ENCODE measurements at regions not wholly inside any gene's neighbourhood (a gene's known extent, or its start where the extent isn't known, plus 50 kb on each side); places are given as distances from the start of the nearest gene placed in this dataset.

DNA sequence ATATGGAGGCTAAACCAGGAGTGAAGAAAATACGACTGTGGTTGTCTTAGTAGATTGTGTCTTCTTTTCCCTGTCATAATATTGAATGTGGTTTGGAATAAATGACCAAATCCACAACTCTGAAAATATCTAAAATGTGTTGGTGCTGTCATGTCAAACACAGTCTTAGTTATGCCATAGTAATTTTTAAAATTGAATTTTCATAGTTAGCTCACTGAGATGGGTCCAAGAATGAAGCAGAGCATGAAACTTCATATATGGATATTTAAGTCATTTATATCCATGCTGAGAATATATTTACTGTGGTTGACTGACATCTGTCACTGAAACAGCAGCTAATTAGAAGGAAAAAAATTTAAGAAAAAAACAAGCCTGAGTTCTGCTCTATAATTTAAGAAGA lies 260.4 kb upstream of the ATP10B start:
- H3K36me3 ChIP-seq (ENCODE audit: insufficient read depth, low read length) = no peaks in the 10 kb centered on the region
- H3K4me3 ChIP-seq (ENCODE audit: low read length) = no peak overlapping the region
- DNase-seq = no peak
- H4K20me1 ChIP-seq (ENCODE audit: insufficient read depth, low read depth, low read length) = no peaks in the 10 kb centered on the region
- no peak overlapping the region for H3K27ac ChIP-seq (ENCODE audit: low read length)
- H3K9me2 ChIP-seq (replicated peaks; ENCODE audit: insufficient read depth, low read length) = no peaks in the 10 kb centered on the region
- H3K9ac ChIP-seq (ENCODE audit: low read length) = no peak overlapping the region
- no peak overlapping the region for H2AFZ ChIP-seq (ENCODE audit: low read length)
- H3K79me2 ChIP-seq (ENCODE audit: low read length) = no peaks in the 10 kb centered on the region
- no peaks in the 10 kb centered on the region for H3K9me3 ChIP-seq (ENCODE audit: low read length)
- no peaks in the 10 kb centered on the region for H3K27me3 ChIP-seq (ENCODE audit: low read length)
- H3K4me2 ChIP-seq (ENCODE audit: low read depth, low read length, poor library complexity, severe bottlenecking) = no peak overlapping the region
- H3K4me1 ChIP-seq (ENCODE audit: low read length) = no peaks in the 10 kb centered on the region

DNA sequence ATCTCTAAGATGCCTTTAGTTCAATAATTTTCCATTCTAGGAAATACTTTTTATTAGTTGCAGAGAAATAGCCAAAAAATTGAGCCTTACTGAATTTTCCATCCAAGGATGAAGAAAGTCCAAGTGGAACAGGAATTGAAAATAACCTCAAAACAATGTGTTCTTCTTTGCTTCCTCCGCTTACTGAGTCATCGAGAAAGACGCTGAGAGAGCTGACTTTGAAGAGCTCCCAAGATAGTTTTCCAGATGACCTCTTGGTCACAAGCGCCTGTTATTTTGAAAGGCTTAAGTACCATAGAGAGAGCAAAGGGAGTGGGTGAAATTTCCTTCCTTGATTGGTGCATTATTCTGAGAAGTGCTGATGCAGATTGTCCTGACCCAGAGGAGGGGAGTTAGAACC lies 253.5 kb upstream of the ATP10B start:
- Histone ChIP-seq H3K9me2 (replicated peaks; ENCODE audit: insufficient read depth, low read length) (no peaks in the 10 kb centered on the region), H3K4me2 (ENCODE audit: low read depth, low read length, poor library complexity, severe bottlenecking) (no peak overlapping the region), H3K9me3 (ENCODE audit: low read length) (no peaks in the 10 kb centered on the region), H3K4me1 (ENCODE audit: low read length) (no peaks in the 10 kb centered on the region), H3K4me3 (ENCODE audit: low read length) (no peak overlapping the region), H2AFZ (ENCODE audit: low read length) (no peak overlapping the region), H3K9ac (ENCODE audit: low read length) (no peak overlapping the region), H3K27ac (ENCODE audit: low read length) (no peak overlapping the region), H3K36me3 (ENCODE audit: insufficient read depth, low read length) (no peaks in the 10 kb centered on the region), H3K79me2 (ENCODE audit: low read length) (no peaks in the 10 kb centered on the region), H3K27me3 (ENCODE audit: low read length) (no peaks in the 10 kb centered on the region), H4K20me1 (ENCODE audit: insufficient read depth, low read depth, low read length) (no peaks in the 10 kb centered on the region)
- no peak for DNase-seq

DNA sequence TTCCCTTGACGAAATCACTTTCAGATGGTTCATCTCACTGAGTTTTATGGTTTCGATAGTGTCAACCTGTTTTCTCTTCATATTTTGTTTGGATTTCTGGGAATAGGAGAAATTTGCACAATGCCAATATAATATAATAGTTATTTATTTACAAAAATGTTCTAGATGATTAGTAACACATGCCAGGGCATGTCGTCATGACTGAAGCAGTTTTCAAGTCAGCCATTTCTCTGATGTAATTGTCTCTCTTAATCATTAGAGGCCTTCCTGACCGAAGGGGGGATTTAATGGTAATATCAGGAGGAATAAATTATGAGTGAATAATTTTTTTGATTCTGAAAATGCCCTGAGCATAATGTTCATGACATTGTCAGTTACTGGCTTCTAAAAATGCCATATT lies 246.5 kb upstream of the ATP10B start:
- Histone ChIP-seq H3K4me3 (ENCODE audit: low read length) (no peak overlapping the region), H3K36me3 (ENCODE audit: insufficient read depth, low read length) (no peaks in the 10 kb centered on the region), H2AFZ (ENCODE audit: low read length) (no peak overlapping the region), H3K27me3 (ENCODE audit: low read length) (no peaks in the 10 kb centered on the region), H3K27ac (ENCODE audit: low read length) (no peak overlapping the region), H3K4me2 (ENCODE audit: low read depth, low read length, poor library complexity, severe bottlenecking) (no peak overlapping the region), H3K9me3 (ENCODE audit: low read length) (no peaks in the 10 kb centered on the region), H3K9ac (ENCODE audit: low read length) (no peak overlapping the region), H3K79me2 (ENCODE audit: low read length) (no peaks in the 10 kb centered on the region), H3K4me1 (ENCODE audit: low read length) (no peaks in the 10 kb centered on the region), H4K20me1 (ENCODE audit: insufficient read depth, low read depth, low read length) (no peaks in the 10 kb centered on the region), H3K9me2 (replicated peaks; ENCODE audit: insufficient read depth, low read length) (no peaks in the 10 kb centered on the region)
- DNase-seq = no peak

DNA sequence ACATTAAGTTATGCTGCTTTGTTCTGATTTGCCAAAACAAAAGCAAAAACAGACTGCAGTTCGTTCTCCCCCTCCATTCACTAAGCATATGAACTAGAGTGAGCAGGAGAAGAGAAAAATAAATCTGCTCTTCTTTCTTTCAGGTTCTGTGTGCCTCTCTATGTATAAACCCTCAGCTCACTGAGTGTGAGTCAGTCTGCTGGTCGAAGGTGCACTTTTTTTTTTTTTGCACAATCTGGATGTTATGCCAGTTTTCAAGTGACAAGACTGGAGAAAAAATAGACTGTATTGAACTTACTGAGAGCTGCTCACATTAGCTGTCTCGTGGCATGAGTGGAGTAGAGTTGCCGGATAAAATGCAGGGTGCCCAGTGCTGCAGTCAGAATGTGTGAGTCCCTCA lies 244.6 kb upstream of the ATP10B start:
- Histone ChIP-seq H3K27ac (ENCODE audit: low read length) (no peak overlapping the region), H3K27me3 (ENCODE audit: low read length) (no peaks in the 10 kb centered on the region), H2AFZ (ENCODE audit: low read length) (no peak overlapping the region), H3K9me2 (replicated peaks; ENCODE audit: insufficient read depth, low read length) (no peaks in the 10 kb centered on the region), H4K20me1 (ENCODE audit: insufficient read depth, low read depth, low read length) (no peaks in the 10 kb centered on the region), H3K79me2 (ENCODE audit: low read length) (no peaks in the 10 kb centered on the region), H3K9ac (ENCODE audit: low read length) (no peak overlapping the region), H3K36me3 (ENCODE audit: insufficient read depth, low read length) (no peaks in the 10 kb centered on the region), H3K4me1 (ENCODE audit: low read length) (no peaks in the 10 kb centered on the region), H3K9me3 (ENCODE audit: low read length) (no peaks in the 10 kb centered on the region), H3K4me3 (ENCODE audit: low read length) (no peak overlapping the region), H3K4me2 (ENCODE audit: low read depth, low read length, poor library complexity, severe bottlenecking) (no peak overlapping the region)
- no peak for DNase-seq

DNA sequence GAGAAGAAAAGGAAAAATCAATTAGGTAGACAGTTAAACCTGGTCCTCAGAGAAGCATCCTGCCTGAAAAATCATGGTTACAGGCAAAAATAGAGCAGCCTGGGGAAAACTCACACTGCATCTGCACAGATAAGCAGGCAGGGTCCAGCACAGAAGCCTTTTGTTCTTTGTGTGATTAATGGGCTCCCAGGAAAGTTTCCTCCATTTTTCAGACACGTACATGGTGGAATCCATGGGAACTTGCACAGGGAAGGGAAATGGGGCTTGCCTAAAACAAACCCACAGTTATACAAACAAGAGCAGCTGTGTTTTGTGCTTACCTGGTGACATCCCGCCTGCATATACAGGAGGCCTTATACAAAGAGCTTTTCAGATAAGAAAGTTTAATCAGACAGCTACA lies 243.9 kb upstream of the ATP10B start:
- Histone ChIP-seq H3K27me3 (ENCODE audit: low read length) (no peaks in the 10 kb centered on the region), H3K4me2 (ENCODE audit: low read depth, low read length, poor library complexity, severe bottlenecking) (no peak overlapping the region), H2AFZ (ENCODE audit: low read length) (no peak overlapping the region), H3K9me3 (ENCODE audit: low read length) (no peaks in the 10 kb centered on the region), H3K36me3 (ENCODE audit: insufficient read depth, low read length) (no peaks in the 10 kb centered on the region), H3K4me3 (ENCODE audit: low read length) (no peak overlapping the region), H4K20me1 (ENCODE audit: insufficient read depth, low read depth, low read length) (no peaks in the 10 kb centered on the region), H3K9me2 (replicated peaks; ENCODE audit: insufficient read depth, low read length) (no peaks in the 10 kb centered on the region), H3K4me1 (ENCODE audit: low read length) (no peaks in the 10 kb centered on the region), H3K79me2 (ENCODE audit: low read length) (no peaks in the 10 kb centered on the region), H3K27ac (ENCODE audit: low read length) (no peak overlapping the region), H3K9ac (ENCODE audit: low read length) (no peak overlapping the region)
- DNase-seq = no peak

DNA sequence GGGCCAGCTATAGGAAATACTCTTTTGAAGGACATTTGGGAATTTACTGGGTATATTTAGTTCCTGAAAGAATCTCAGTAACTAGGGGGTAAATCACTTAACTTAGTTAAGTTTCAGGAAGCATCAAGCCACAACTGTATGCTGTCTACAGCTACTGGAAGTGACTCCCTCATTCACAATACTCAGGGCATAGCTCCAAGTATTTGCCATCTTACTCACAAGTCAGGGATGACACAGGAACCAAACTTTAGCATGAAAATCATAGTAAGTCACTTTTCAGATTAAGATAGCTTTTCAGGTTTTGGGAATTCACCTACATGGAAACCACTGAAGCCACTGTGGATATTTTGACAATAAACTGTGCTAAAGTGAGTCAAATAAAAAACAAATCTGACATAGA lies 242.4 kb upstream of the ATP10B start:
- Histone ChIP-seq H3K4me2 (ENCODE audit: low read depth, low read length, poor library complexity, severe bottlenecking) (no peak overlapping the region), H3K27me3 (ENCODE audit: low read length) (no peaks in the 10 kb centered on the region), H3K36me3 (ENCODE audit: insufficient read depth, low read length) (no peaks in the 10 kb centered on the region), H3K9ac (ENCODE audit: low read length) (no peak overlapping the region), H3K4me3 (ENCODE audit: low read length) (no peak overlapping the region), H4K20me1 (ENCODE audit: insufficient read depth, low read depth, low read length) (no peaks in the 10 kb centered on the region), H3K4me1 (ENCODE audit: low read length) (no peaks in the 10 kb centered on the region), H3K9me2 (replicated peaks; ENCODE audit: insufficient read depth, low read length) (no peaks in the 10 kb centered on the region), H2AFZ (ENCODE audit: low read length) (no peak overlapping the region), H3K79me2 (ENCODE audit: low read length) (no peaks in the 10 kb centered on the region), H3K9me3 (ENCODE audit: low read length) (no peaks in the 10 kb centered on the region), H3K27ac (ENCODE audit: low read length) (no peak overlapping the region)
- no peak for DNase-seq

DNA sequence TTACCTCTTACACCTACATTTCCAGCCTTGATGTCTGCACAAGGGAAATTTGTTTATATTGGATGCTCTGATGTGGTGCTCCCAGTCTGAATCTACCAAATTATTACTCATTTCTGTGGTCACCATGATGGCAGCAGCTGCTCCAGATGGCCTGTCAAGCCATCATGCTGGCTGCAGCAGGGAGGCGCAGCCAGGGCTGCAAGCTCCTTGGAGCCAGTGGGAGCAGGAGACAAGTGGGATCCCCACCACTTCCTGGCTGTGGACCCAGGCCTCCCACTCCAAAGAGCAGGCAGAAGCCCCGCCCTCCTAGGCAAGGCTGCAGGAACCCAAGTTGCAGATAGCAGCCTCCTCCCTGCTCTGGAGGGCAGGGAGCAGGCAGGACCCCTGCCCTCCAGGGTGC lies 241.1 kb upstream of the ATP10B start:
- Histone ChIP-seq H3K9ac (ENCODE audit: low read length) (no peak overlapping the region), H2AFZ (ENCODE audit: low read length) (no peak overlapping the region), H3K9me2 (replicated peaks; ENCODE audit: insufficient read depth, low read length) (no peaks in the 10 kb centered on the region), H3K27ac (ENCODE audit: low read length) (no peak overlapping the region), H3K9me3 (ENCODE audit: low read length) (peaks cover 7% of the 10 kb centered on the region; the same call in 1 of the 2 replicates), H3K4me2 (ENCODE audit: low read depth, low read length, poor library complexity, severe bottlenecking) (no peak overlapping the region), H3K27me3 (ENCODE audit: low read length) (no peaks in the 10 kb centered on the region), H3K36me3 (ENCODE audit: insufficient read depth, low read length) (no peaks in the 10 kb centered on the region), H3K4me3 (ENCODE audit: low read length) (no peak overlapping the region), H3K4me1 (ENCODE audit: low read length) (no peaks in the 10 kb centered on the region), H3K79me2 (ENCODE audit: low read length) (no peaks in the 10 kb centered on the region), H4K20me1 (ENCODE audit: insufficient read depth, low read depth, low read length) (no peaks in the 10 kb centered on the region)
- no peak for DNase-seq

DNA sequence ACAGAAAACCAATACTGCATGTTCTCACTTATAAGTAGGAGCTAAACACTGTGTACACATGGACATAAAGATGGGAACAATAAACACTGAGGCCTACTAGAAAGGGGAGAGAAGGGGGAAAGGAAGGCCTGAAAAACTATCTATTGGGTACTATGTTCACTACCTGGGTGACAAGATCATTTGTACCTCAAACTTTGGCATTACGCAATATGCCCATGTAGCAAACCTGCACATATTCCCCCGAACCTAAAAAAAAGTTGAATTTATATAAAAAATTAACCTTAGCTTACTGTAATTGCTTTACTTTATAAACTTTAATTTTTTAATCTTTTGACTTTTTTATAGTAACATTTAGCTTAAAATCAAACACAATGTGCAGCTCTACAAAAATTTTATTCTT lies 237.6 kb upstream of the ATP10B start:
- DNase-seq = no peak
- H3K9me2 ChIP-seq (replicated peaks; ENCODE audit: insufficient read depth, low read length) = no peaks in the 10 kb centered on the region
- H3K27me3 ChIP-seq (ENCODE audit: low read length) = no peaks in the 10 kb centered on the region
- no peaks in the 10 kb centered on the region for H3K79me2 ChIP-seq (ENCODE audit: low read length)
- H3K36me3 ChIP-seq (ENCODE audit: insufficient read depth, low read length) = no peaks in the 10 kb centered on the region
- H3K9ac ChIP-seq (ENCODE audit: low read length) = no peak overlapping the region
- H3K4me3 ChIP-seq (ENCODE audit: low read length) = no peak overlapping the region
- H3K9me3 ChIP-seq (ENCODE audit: low read length) = peaks cover 7% of the 10 kb centered on the region; the same call in 1 of the 2 replicates
- H3K4me1 ChIP-seq (ENCODE audit: low read length) = no peaks in the 10 kb centered on the region
- no peak overlapping the region for H2AFZ ChIP-seq (ENCODE audit: low read length)
- no peaks in the 10 kb centered on the region for H4K20me1 ChIP-seq (ENCODE audit: insufficient read depth, low read depth, low read length)
- H3K27ac ChIP-seq (ENCODE audit: low read length) = no peak overlapping the region
- no peak overlapping the region for H3K4me2 ChIP-seq (ENCODE audit: low read depth, low read length, poor library complexity, severe bottlenecking)

DNA sequence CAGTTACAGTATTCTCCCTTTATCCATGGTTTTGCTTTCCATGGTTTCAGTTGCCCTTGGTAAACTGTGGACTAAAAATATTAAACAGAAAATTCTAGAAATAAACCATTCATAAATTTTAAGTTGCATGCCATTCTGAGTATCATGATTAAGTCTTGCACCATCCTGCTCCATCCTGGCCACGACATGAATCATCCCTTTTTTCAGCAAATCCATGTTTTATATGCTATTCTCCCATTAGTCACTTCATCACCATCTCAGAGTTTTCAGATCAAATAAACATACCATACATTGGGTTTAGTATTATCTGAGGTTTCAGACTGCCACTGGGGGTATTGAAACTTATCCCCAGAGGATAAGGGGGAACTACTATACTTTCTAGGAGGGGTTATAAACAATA lies 234.4 kb upstream of the ATP10B start:
- Histone ChIP-seq H3K27me3 (ENCODE audit: low read length) (no peaks in the 10 kb centered on the region), H3K27ac (ENCODE audit: low read length) (no peak overlapping the region), H3K9me2 (replicated peaks; ENCODE audit: insufficient read depth, low read length) (no peaks in the 10 kb centered on the region), H3K9ac (ENCODE audit: low read length) (no peak overlapping the region), H3K4me1 (ENCODE audit: low read length) (no peaks in the 10 kb centered on the region), H3K4me2 (ENCODE audit: low read depth, low read length, poor library complexity, severe bottlenecking) (no peak overlapping the region), H2AFZ (ENCODE audit: low read length) (no peak overlapping the region), H4K20me1 (ENCODE audit: insufficient read depth, low read depth, low read length) (no peaks in the 10 kb centered on the region), H3K9me3 (ENCODE audit: low read length) (peaks cover 7% of the 10 kb centered on the region; the same call in 1 of the 2 replicates), H3K79me2 (ENCODE audit: low read length) (no peaks in the 10 kb centered on the region), H3K36me3 (ENCODE audit: insufficient read depth, low read length) (no peaks in the 10 kb centered on the region), H3K4me3 (ENCODE audit: low read length) (no peak overlapping the region)
- no peak for DNase-seq

Measured in Karpas-422 (cell line).